CD14-positive monocyte (primary cell): ENCODE measurements at regions not wholly inside any gene's neighbourhood (a gene's known extent, or its start where the extent isn't known, plus 50 kb on each side); places are given as distances from the start of the nearest gene placed in this dataset.

Source experiments
- DNase-seq, 3 donors: peaks; one replicate each; pipeline ENCODE4 v3.0.0-alpha.2; 2011 to 2022
- H2AFZ ChIP-seq: 2 replicates; pipeline ENCODE4 v1.6.0; 2012; ENCODE audit warnings: mild to moderate bottlenecking, low read depth, low read length, inconsistent platforms; ENCODE audit not compliant: insufficient read depth, poor library complexity, severe bottlenecking
- H3K27ac ChIP-seq, 2 donors: 1 replicate in 1 of 2; 2 replicates in 1 of 2; pipeline ENCODE4 v1.5.1; 2012 to 2013; ENCODE audit warnings: low read length in 2 of 2, control low read depth in 1 of 2, inconsistent platforms in 1 of 2, low read depth in 1 of 2, mild to moderate bottlenecking in 1 of 2
- H3K27me3 ChIP-seq, 2 donors: one replicate each; pipeline versions ENCODE4 v1.6.0 to v1.6.1; 2011 to 2013; ENCODE audit warnings: low read length in 2 of 2; ENCODE audit not compliant: control insufficient read depth in 2 of 2, insufficient read depth in 2 of 2
- H3K36me3 ChIP-seq, 2 donors: replicated peaks in 1 of 2; 1 replicate in 1 of 2; 2 replicates in 1 of 2; pipeline versions ENCODE4 v1.5.1 to v1.6.1; 2012 to 2013; ENCODE audit warnings: low read length in 2 of 2, control low read depth in 1 of 2, inconsistent platforms in 1 of 2, mild to moderate bottlenecking in 1 of 2; ENCODE audit not compliant: insufficient read depth in 2 of 2, control insufficient read depth in 1 of 2
- H3K4me1 ChIP-seq, 2 donors: 1 replicate in 1 of 2; 2 replicates in 1 of 2; pipeline versions ENCODE4 v1.5.1 to v1.6.1; 2012 to 2013; ENCODE audit warnings: low read length in 2 of 2, control low read depth in 1 of 2, inconsistent platforms in 1 of 2, mild to moderate bottlenecking in 1 of 2, moderate library complexity in 1 of 2; ENCODE audit not compliant: insufficient read depth in 2 of 2, control insufficient read depth in 1 of 2
- H3K4me2 ChIP-seq: replicated peaks from 2 replicates; pipeline ENCODE3; 2012; ENCODE audit warnings: low read length, moderate library complexity, mild to moderate bottlenecking; ENCODE audit not compliant: poor library complexity, severe bottlenecking; ENCODE audit errors: extremely low read depth
- H3K4me3 ChIP-seq, 3 experiments: fragments of 200-600 bp in 1 of 3; sonication (generic) in 1 of 3; replicated peaks in 1 of 3; 1 replicate in 2 of 3; 2 replicates in 1 of 3; pipeline ENCODE4 v1.5.1; 2011 to 2013; ENCODE audit warnings: low read length in 3 of 3, mild to moderate bottlenecking in 3 of 3, control low read depth in 2 of 3, low read depth in 2 of 3, inconsistent platforms in 1 of 3, moderate library complexity in 1 of 3
- H3K79me2 ChIP-seq: 2 replicates; pipeline ENCODE4 v1.6.0; 2012; ENCODE audit warnings: mild to moderate bottlenecking, control low read depth, inconsistent platforms, low read length, moderate library complexity; ENCODE audit not compliant: insufficient read depth
- H3K9ac ChIP-seq: 2 replicates; pipeline ENCODE4 v1.6.0; 2017; ENCODE audit warnings: low read length, mild to moderate bottlenecking; ENCODE audit not compliant: insufficient read depth, poor library complexity, severe bottlenecking
- H3K9me3 ChIP-seq, 2 donors: replicated peaks in 1 of 2; 1 replicate in 1 of 2; 2 replicates in 1 of 2; pipeline versions ENCODE4 v1.5.1 to v1.6.1; 2012 to 2013; ENCODE audit warnings: low read length in 2 of 2, control low read depth in 1 of 2; ENCODE audit not compliant: control insufficient read depth in 1 of 2, insufficient read depth in 1 of 2
- H4K20me1 ChIP-seq: 2 replicates; pipeline ENCODE4 v1.6.0; 2012; ENCODE audit warnings: mild to moderate bottlenecking, low read length, control low read depth, moderate library complexity; ENCODE audit not compliant: insufficient read depth
- H3K27ac Mint-ChIP-seq, 7 donors: one replicate each; pipeline ENCODE4 v1.8.0; 2020; ENCODE audit warnings: mild to moderate bottlenecking in 7 of 7, mixed read lengths in 7 of 7, moderate library complexity in 6 of 7, inconsistent platforms in 2 of 7
- H3K27me3 Mint-ChIP-seq, 3 donors: one replicate each; pipeline ENCODE4 v1.8.0; 2021 to 2022; ENCODE audit warnings: low read depth in 3 of 3, mild to moderate bottlenecking in 3 of 3, mixed read lengths in 3 of 3, moderate library complexity in 3 of 3, inconsistent platforms in 1 of 3
- H3K36me3 Mint-ChIP-seq, 2 donors: one replicate each; pipeline ENCODE4 v1.8.0; 2020; ENCODE audit warnings: mixed read lengths in 2 of 2, inconsistent platforms in 1 of 2, mild to moderate bottlenecking in 1 of 2
- H3K4me1 Mint-ChIP-seq: one replicate; pipeline ENCODE4 v1.8.0; 2020; ENCODE audit warnings: mild to moderate bottlenecking, mixed read lengths
- H3K4me3 Mint-ChIP-seq, 2 donors: one replicate each; pipeline ENCODE4 v1.8.0; 2020; ENCODE audit warnings: mild to moderate bottlenecking in 2 of 2, mixed read lengths in 2 of 2, moderate library complexity in 1 of 2
- H3K9me3 Mint-ChIP-seq, 7 donors: one replicate each; pipeline ENCODE4 v1.8.0; 2020 to 2022; ENCODE audit warnings: mixed read lengths in 7 of 7, mild to moderate bottlenecking in 6 of 7, moderate library complexity in 6 of 7, inconsistent platforms in 2 of 7
- WGBS: methylation state at CpG from one replicate; pipeline ENCODE4 v1.1.5; 2013; ENCODE audit warnings: missing lambda C conversion rate; ENCODE audit not compliant: insufficient coverage; 5-methylcytosine and 5-hydroxymethylcytosine counted together
- intact Hi-C, 2 donors: fragments of 100-400 bp; cut with micrococcal nuclease; formaldehyde crosslinking; loops; one replicate each; pipeline versions ENCODE4 v1.15.0 to v1.15.1; 2023
- TF ChIP-seq, protein P1 (sequence below): fragments of 200-600 bp; IDR thresholded peaks from one replicate; pipeline ENCODE4 v1.8.0; 2022; ENCODE audit warnings: antibody characterized with exemption, mild to moderate bottlenecking

DNA sequence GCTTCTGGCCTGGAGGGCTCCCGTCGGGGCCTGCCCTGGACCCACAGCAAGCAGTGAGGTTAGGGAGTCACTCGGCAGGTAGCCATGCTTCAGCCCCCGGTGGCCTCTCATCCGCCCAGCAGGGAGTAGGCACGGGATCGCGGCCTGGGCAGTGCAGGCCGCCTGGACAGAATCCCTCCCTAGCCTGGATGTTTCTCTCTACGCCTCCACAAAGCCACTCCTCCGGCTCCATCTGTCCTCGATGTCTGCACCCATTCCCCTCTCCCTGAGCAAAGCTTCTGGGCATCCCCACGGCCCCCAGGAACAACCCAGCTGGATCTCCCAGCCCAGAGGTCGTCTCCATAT, 145.2 kb downstream of the RBFOX3 start:
- Histone ChIP-seq H3K9me3 (no peaks in the 10 kb centered on the region), H3K27me3 (no peaks in the 10 kb centered on the region), H3K79me2 (no peaks in the 10 kb centered on the region), H3K9ac (no peak overlapping the region), H3K4me3 (no peak overlapping the region), H3K4me1 (no peaks in the 10 kb centered on the region), H3K4me2 (no peak overlapping the region), H3K36me3 (no peaks in the 10 kb centered on the region), H4K20me1 (no peaks in the 10 kb centered on the region), H3K27ac (no peak overlapping the region), H2AFZ (no peak overlapping the region)
- DNase-seq, result no peak
- H3K27me3 Mint-ChIP-seq, result peaks cover 0 to 6% (median 2%) of the 10 kb centered on the region in 3 donors
- H3K36me3 Mint-ChIP-seq, result no peaks in the 10 kb centered on the region
- no peak overlapping the region for H3K4me3 Mint-ChIP-seq
- no peaks in the 10 kb centered on the region for H3K4me1 Mint-ChIP-seq
- no peak overlapping the region for H3K27ac Mint-ChIP-seq
- H3K9me3 Mint-ChIP-seq, result peaks cover 0 to 2% (median 0%) of the 10 kb centered on the region in 7 donors
- WGBS, result 79% methylated on average over 14 of the region's 14 CpGs
- intact Hi-C loops, result no loop called here
- TF ChIP-seq, protein P1, sequence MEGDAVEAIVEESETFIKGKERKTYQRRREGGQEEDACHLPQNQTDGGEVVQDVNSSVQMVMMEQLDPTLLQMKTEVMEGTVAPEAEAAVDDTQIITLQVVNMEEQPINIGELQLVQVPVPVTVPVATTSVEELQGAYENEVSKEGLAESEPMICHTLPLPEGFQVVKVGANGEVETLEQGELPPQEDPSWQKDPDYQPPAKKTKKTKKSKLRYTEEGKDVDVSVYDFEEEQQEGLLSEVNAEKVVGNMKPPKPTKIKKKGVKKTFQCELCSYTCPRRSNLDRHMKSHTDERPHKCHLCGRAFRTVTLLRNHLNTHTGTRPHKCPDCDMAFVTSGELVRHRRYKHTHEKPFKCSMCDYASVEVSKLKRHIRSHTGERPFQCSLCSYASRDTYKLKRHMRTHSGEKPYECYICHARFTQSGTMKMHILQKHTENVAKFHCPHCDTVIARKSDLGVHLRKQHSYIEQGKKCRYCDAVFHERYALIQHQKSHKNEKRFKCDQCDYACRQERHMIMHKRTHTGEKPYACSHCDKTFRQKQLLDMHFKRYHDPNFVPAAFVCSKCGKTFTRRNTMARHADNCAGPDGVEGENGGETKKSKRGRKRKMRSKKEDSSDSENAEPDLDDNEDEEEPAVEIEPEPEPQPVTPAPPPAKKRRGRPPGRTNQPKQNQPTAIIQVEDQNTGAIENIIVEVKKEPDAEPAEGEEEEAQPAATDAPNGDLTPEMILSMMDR, result no peak

DNA sequence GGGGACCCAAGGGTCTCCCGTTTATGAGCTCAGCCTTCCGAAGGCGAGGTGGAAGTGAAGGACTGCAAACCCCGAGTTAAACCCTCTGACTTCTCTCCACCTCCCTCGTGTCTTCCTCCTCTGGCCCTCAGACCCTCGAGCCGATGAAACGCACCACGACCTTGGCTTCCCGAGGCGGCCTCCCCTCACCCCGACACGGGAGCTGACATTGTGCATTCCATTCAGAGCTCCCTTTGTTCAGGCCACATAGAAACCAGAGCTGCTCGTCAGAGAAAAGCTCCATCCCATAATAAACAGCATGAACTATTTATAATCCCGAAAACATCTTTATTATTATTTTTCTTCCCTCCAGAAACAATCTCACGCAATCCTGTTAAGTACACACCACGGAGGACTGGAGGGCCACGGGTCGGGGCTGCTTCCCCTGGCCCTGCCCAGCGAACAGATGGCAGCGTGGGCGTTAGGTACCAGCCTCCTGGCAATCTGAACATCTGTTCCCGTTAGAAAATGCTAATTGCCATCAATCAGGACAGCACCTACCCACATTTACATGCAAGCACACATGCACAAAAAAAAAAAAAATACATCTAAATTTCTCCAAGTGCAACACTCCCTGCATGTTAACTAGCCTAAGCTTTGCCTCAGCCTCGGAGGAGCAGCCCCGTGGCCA, 145.7 kb downstream of the RBFOX3 start:
- intact Hi-C loops, result no loop called here
- Histone ChIP-seq H3K4me1 (no peaks in the 10 kb centered on the region), H3K9me3 (no peaks in the 10 kb centered on the region), H3K9ac (no peak overlapping the region), H4K20me1 (no peaks in the 10 kb centered on the region), H3K4me3 (no peak overlapping the region), H2AFZ (no peak overlapping the region), H3K4me2 (no peak overlapping the region), H3K79me2 (no peaks in the 10 kb centered on the region), H3K27me3 (no peaks in the 10 kb centered on the region), H3K27ac (no peak overlapping the region), H3K36me3 (no peaks in the 10 kb centered on the region)
- DNase-seq, result no peak
- no peak overlapping the region for H3K27ac Mint-ChIP-seq
- H3K36me3 Mint-ChIP-seq, result no peaks in the 10 kb centered on the region
- TF ChIP-seq, protein P1, result no peak
- peaks cover 2 to 6% (median 2%) of the 10 kb centered on the region in 3 donors for H3K27me3 Mint-ChIP-seq
- peaks cover 0 to 2% (median 0%) of the 10 kb centered on the region in 7 donors for H3K9me3 Mint-ChIP-seq
- no peaks in the 10 kb centered on the region for H3K4me1 Mint-ChIP-seq
- 70% methylated on average over 25 of the region's 25 CpGs for WGBS
- no peak overlapping the region for H3K4me3 Mint-ChIP-seq
